Inflammatory macrophage (primary cell): ENCODE measurements at regions not wholly inside any gene's neighbourhood (a gene's known extent, or its start where the extent isn't known, plus 50 kb on each side); places are given as distances from the start of the nearest gene placed in this dataset.
"Not testable (repeated sequence)": the region's sequence is repeated elsewhere in the genome, so short reads cannot be mapped to it uniquely, and the experiment has no call there.

Experiments
- DNase-seq, 2 donors: peaks; one replicate each; pipeline ENCODE4 v3.0.0-alpha.2; 2020 to 2022

- DNase-seq, result no peak
These were observed 264.8 kb upstream of the IGFBP7 start for GRCh38 chr4:57374866-57375595.

- no peak for DNase-seq
These were observed 263.8 kb upstream of the IGFBP7 start for GRCh38 chr4:57373991-57374390.

- DNase-seq, result no peak
These were observed 261.5 kb upstream of the IGFBP7 start for GRCh38 chr4:57371671-57372070.

- DNase-seq, result no peak
These were observed 260.5 kb upstream of the IGFBP7 start for GRCh38 chr4:57370691-57371090.

GRCh38 chr4:57369446-57369845, 259.3 kb upstream of the IGFBP7 start:
- no peak for DNase-seq

- DNase-seq, result no peak
These were observed 254.1 kb upstream of the IGFBP7 start for GRCh38 chr4:57364255-57364654.

GRCh38 chr4:57363346-57363745, 253.2 kb upstream of the IGFBP7 start:
- DNase-seq, result no peak

- no peak for DNase-seq
These were observed 250.5 kb upstream of the IGFBP7 start for GRCh38 chr4:57360681-57361080.

GRCh38 chr4:57355101-57355665, 245.0 kb upstream of the IGFBP7 start:
- no peak for DNase-seq

- DNase-seq, result no peak
These were observed 241.5 kb upstream of the IGFBP7 start for GRCh38 chr4:57351731-57352130.

- no peak for DNase-seq
These were observed 234.1 kb upstream of the IGFBP7 start for GRCh38 chr4:57344296-57344695.

- no peak for DNase-seq
These were observed 232.2 kb upstream of the IGFBP7 start for GRCh38 chr4:57342411-57342810.

GRCh38 chr4:57338861-57339260, 228.7 kb upstream of the IGFBP7 start:
- not testable (repeated sequence) for DNase-seq

- no peak for DNase-seq
These were observed 223.5 kb upstream of the IGFBP7 start for GRCh38 chr4:57333684-57334083.

GRCh38 chr4:57331959-57332358, 221.8 kb upstream of the IGFBP7 start:
- DNase-seq, result no peak

- no peak for DNase-seq
These were observed 219.1 kb upstream of the IGFBP7 start for GRCh38 chr4:57329279-57329678.

GRCh38 chr4:57324673-57325307, 214.6 kb upstream of the IGFBP7 start:
- no peak for DNase-seq

GRCh38 chr4:57320849-57321248, 210.7 kb upstream of the IGFBP7 start:
- no peak for DNase-seq

GRCh38 chr4:57320217-57320616, 210.0 kb upstream of the IGFBP7 start:
- no peak for DNase-seq

GRCh38 chr4:57318703-57319102, 208.5 kb upstream of the IGFBP7 start:
- no peak for DNase-seq

- no peak for DNase-seq
These were observed 204.5 kb upstream of the IGFBP7 start for GRCh38 chr4:57314636-57315035.

- no peak for DNase-seq
These were observed 202.1 kb upstream of the IGFBP7 start for GRCh38 chr4:57312296-57312695.

GRCh38 chr4:57309658-57310057, 199.5 kb upstream of the IGFBP7 start:
- DNase-seq, result no peak

GRCh38 chr4:57308301-57308700, 198.1 kb upstream of the IGFBP7 start:
- DNase-seq, result no peak
